Neuronal stem cell (in vitro differentiated cells): ENCODE measurements at regions not wholly inside any gene's neighbourhood (a gene's known extent, or its start where the extent isn't known, plus 50 kb on each side); places are given as distances from the start of the nearest gene placed in this dataset.

Experiments used
- DNase-seq: peaks from one replicate; pipeline ENCODE4 v3.0.0-alpha.2; 2013; ENCODE audit warnings: low spot score
- H2AFZ ChIP-seq: one replicate; pipeline ENCODE4 v1.6.1; 2013; ENCODE audit warnings: mild to moderate bottlenecking, low read length, inconsistent platforms
- H2AK5ac ChIP-seq: 2 replicates; pipeline ENCODE4 v1.6.1; 2013; ENCODE audit warnings: low read depth, mild to moderate bottlenecking, inconsistent platforms, low read length, moderate library complexity, mixed read lengths
- H2BK120ac ChIP-seq: 2 replicates; pipeline ENCODE4 v1.6.1; 2013; ENCODE audit warnings: low read depth, mild to moderate bottlenecking, inconsistent platforms, low read length, moderate library complexity, mixed read lengths
- H2BK12ac ChIP-seq: one replicate; pipeline ENCODE4 v1.6.1; 2013; ENCODE audit warnings: low read length, inconsistent platforms
- H2BK15ac ChIP-seq: 2 replicates; pipeline ENCODE4 v1.6.1; 2013; ENCODE audit warnings: mild to moderate bottlenecking, low read length, inconsistent platforms, mixed read lengths
- H2BK5ac ChIP-seq: one replicate; pipeline ENCODE4 v1.6.1; 2013; ENCODE audit warnings: inconsistent platforms, mild to moderate bottlenecking, low read length, moderate library complexity
- H3K14ac ChIP-seq: one replicate; pipeline ENCODE4 v1.6.1; 2013; ENCODE audit warnings: low read length, inconsistent platforms
- H3K18ac ChIP-seq: 2 replicates; pipeline ENCODE4 v1.6.1; 2013; ENCODE audit warnings: low read length, inconsistent platforms
- H3K23ac ChIP-seq: 2 replicates; pipeline ENCODE4 v1.6.1; 2013; ENCODE audit warnings: low read depth, mild to moderate bottlenecking, mixed read lengths, low read length, inconsistent platforms; ENCODE audit not compliant: poor library complexity
- H3K27ac ChIP-seq: replicated peaks from 3 replicates; pipeline ENCODE4 v1.5.1; 2013; ENCODE audit warnings: low read length, inconsistent platforms
- H3K27me3 ChIP-seq, 3 experiments: 2 replicates each; pipeline ENCODE4 v1.6.1; 2013; ENCODE audit warnings: low read length in 3 of 3, mild to moderate bottlenecking in 2 of 3, inconsistent platforms in 1 of 3, low read depth in 1 of 3, mixed read lengths in 1 of 3, moderate library complexity in 1 of 3; ENCODE audit not compliant: control insufficient read depth in 3 of 3, insufficient read depth in 3 of 3
- H3K36me3 ChIP-seq, 2 donors: replicated peaks in 1 of 2; 2 replicates each; pipeline ENCODE4 v1.6.1; 2013; ENCODE audit warnings: low read length in 2 of 2; ENCODE audit not compliant: control insufficient read depth in 2 of 2, insufficient read depth in 2 of 2
- H3K4ac ChIP-seq: 2 replicates; pipeline ENCODE4 v1.6.1; 2013; ENCODE audit warnings: inconsistent platforms, mild to moderate bottlenecking, low read length, moderate library complexity
- H3K4me1 ChIP-seq, 2 donors: 1 replicate in 1 of 2; 2 replicates in 1 of 2; pipeline ENCODE4 v1.6.1; 2013; ENCODE audit warnings: low read length in 2 of 2, low read depth in 1 of 2; ENCODE audit not compliant: control insufficient read depth in 2 of 2, insufficient read depth in 1 of 2
- H3K4me2 ChIP-seq: one replicate; pipeline ENCODE4 v1.6.1; 2013; ENCODE audit warnings: mild to moderate bottlenecking, low read length, inconsistent platforms; ENCODE audit not compliant: insufficient read depth, poor library complexity, severe bottlenecking
- H3K4me3 ChIP-seq, 2 donors: 2 replicates each; pipeline ENCODE4 v1.5.1; 2013; ENCODE audit warnings: low read length in 2 of 2, mild to moderate bottlenecking in 2 of 2, inconsistent platforms in 1 of 2, moderate library complexity in 1 of 2
- H3K79me1 ChIP-seq: one replicate; pipeline ENCODE4 v1.6.1; 2013; ENCODE audit warnings: low read depth, mild to moderate bottlenecking, inconsistent platforms, low read length, moderate library complexity
- H3K9ac ChIP-seq: one replicate; pipeline ENCODE4 v1.6.1; 2013; ENCODE audit warnings: mild to moderate bottlenecking, low read depth, low read length, inconsistent platforms; ENCODE audit not compliant: poor library complexity
- H3K9me3 ChIP-seq, 2 donors: replicated peaks in 1 of 2; 2 replicates each; pipeline versions ENCODE3 to v1.6.1; 2013; ENCODE audit warnings: low read length in 2 of 2, mild to moderate bottlenecking in 2 of 2, inconsistent platforms in 1 of 2, low read depth in 1 of 2, mixed read lengths in 1 of 2, moderate library complexity in 1 of 2; ENCODE audit not compliant: control insufficient read depth in 2 of 2, insufficient read depth in 1 of 2
- H4K8ac ChIP-seq: one replicate; pipeline ENCODE4 v1.6.1; 2013; ENCODE audit warnings: low read depth, mild to moderate bottlenecking, inconsistent platforms, low read length, moderate library complexity
- H4K91ac ChIP-seq: one replicate; pipeline ENCODE4 v1.6.1; 2013; ENCODE audit warnings: low read length, low read depth, mild to moderate bottlenecking, inconsistent platforms; ENCODE audit not compliant: poor library complexity
- WGBS, 2 donors: extraction: QIAGEN DNeasy Blood & Tissue Kit; methylation state at CpG; one replicate each; pipeline ENCODE4 v1.1.7; 2013; ENCODE audit warnings: missing lambda C conversion rate in 2 of 2, mixed read lengths in 1 of 2; ENCODE audit not compliant: insufficient read length in 2 of 2, insufficient replicate concordance in 1 of 2; ENCODE audit errors: extremely low coverage in 2 of 2; 5-methylcytosine and 5-hydroxymethylcytosine counted together

- no peak overlapping the region for H2BK5ac ChIP-seq
- H3K23ac ChIP-seq = no peak overlapping the region
- H3K79me1 ChIP-seq = no peaks in the 10 kb centered on the region
- no peak overlapping the region for H3K4me2 ChIP-seq
- H4K91ac ChIP-seq = no peak overlapping the region
- H3K27me3 ChIP-seq = no peaks in the 10 kb centered on the region
- H3K9ac ChIP-seq = no peak overlapping the region
- no peak overlapping the region for H2BK120ac ChIP-seq
- no peaks in the 10 kb centered on the region for H3K36me3 ChIP-seq
- no peaks in the 10 kb centered on the region for H3K4me1 ChIP-seq
- H2AK5ac ChIP-seq = no peak overlapping the region
- H3K14ac ChIP-seq = no peak overlapping the region
- H3K27ac ChIP-seq = no peak overlapping the region
- no peak overlapping the region for H2BK15ac ChIP-seq
- H3K18ac ChIP-seq = no peak overlapping the region
- H2BK12ac ChIP-seq = no peak overlapping the region
- no peak overlapping the region for H4K8ac ChIP-seq
- no peaks in the 10 kb centered on the region for H3K9me3 ChIP-seq
- DNase-seq = no peak
- no CpG with 5 or more reads among the region's 1 CpG for WGBS, 2 donors
- no peak overlapping the region for H3K4me3 ChIP-seq
- no peak overlapping the region for H3K4ac ChIP-seq
- no peak overlapping the region for H2AFZ ChIP-seq
Measured at GRCh38 chr6:23927935-23928334, 198.1 kb upstream of the NRSN1 start.

- Histone ChIP-seq H3K79me1 (no peaks in the 10 kb centered on the region), H3K36me3 (no peaks in the 10 kb centered on the region), H3K18ac (no peak overlapping the region), H3K4ac (no peak overlapping the region), H3K9ac (no peak overlapping the region), H2AFZ (no peak overlapping the region), H3K4me2 (no peak overlapping the region), H3K9me3 (no peaks in the 10 kb centered on the region), H3K27me3 (no peaks in the 10 kb centered on the region), H2BK120ac (no peak overlapping the region), H3K14ac (no peak overlapping the region), H2AK5ac (no peak overlapping the region), H4K8ac (no peak overlapping the region), H3K4me1 (no peaks in the 10 kb centered on the region), H3K23ac (no peak overlapping the region), H2BK12ac (no peak overlapping the region), H4K91ac (no peak overlapping the region), H3K27ac (no peak overlapping the region), H2BK5ac (no peak overlapping the region), H3K4me3 (no peak overlapping the region), H2BK15ac (no peak overlapping the region)
- no peak for DNase-seq
- no CpG with 5 or more reads among the region's 3 CpGs for WGBS, 2 donors
Measured at GRCh38 chr6:23929201-23929600, 196.8 kb upstream of the NRSN1 start.

DNA sequence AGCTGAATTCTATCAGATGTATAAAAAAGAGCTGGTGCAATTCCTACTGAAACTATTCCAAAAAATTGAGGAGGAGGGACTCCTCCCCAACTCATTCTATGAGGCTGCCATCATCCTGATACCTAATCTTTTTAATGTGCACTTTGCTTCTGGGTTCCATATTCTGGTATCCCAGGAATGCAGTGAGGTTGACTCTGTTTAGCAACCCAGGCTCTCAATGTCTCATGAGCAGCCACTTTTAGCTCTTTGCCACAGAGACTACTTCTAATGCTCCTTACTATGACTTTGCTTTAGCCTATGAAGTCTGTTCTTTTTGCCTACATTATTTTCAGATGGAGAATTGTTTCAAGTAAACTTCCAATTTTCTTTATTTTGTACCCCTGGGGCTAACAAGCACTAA lies 185.5 kb upstream of the NRSN1 start:
- H3K36me3 ChIP-seq = no peaks in the 10 kb centered on the region
- H3K27ac ChIP-seq = no peak overlapping the region
- H3K4me3 ChIP-seq = no peak overlapping the region
- H3K4me2 ChIP-seq = no peak overlapping the region
- no peak overlapping the region for H4K8ac ChIP-seq
- H3K27me3 ChIP-seq = no peaks in the 10 kb centered on the region
- no peaks in the 10 kb centered on the region for H3K9me3 ChIP-seq
- H3K14ac ChIP-seq = no peak overlapping the region
- H3K9ac ChIP-seq = no peak overlapping the region
- no peak overlapping the region for H3K4ac ChIP-seq
- H2AK5ac ChIP-seq = no peak overlapping the region
- no peak overlapping the region for H4K91ac ChIP-seq
- no peak overlapping the region for H3K18ac ChIP-seq
- H2AFZ ChIP-seq = no peak overlapping the region
- H2BK15ac ChIP-seq = no peak overlapping the region
- H2BK12ac ChIP-seq = no peak overlapping the region
- DNase-seq = no peak
- no peaks in the 10 kb centered on the region for H3K4me1 ChIP-seq
- no peak overlapping the region for H2BK120ac ChIP-seq
- no peak overlapping the region for H2BK5ac ChIP-seq
- no peak overlapping the region for H3K23ac ChIP-seq
- no peaks in the 10 kb centered on the region for H3K79me1 ChIP-seq

GRCh38 chr6:23951691-23952090 lies 174.3 kb upstream of the NRSN1 start:
- Histone ChIP-seq H2BK12ac (no peak overlapping the region), H2BK120ac (no peak overlapping the region), H4K91ac (no peak overlapping the region), H2BK5ac (no peak overlapping the region), H3K4me3 (no peak overlapping the region), H3K23ac (no peak overlapping the region), H3K36me3 (no peaks in the 10 kb centered on the region), H3K27ac (no peak overlapping the region), H3K4me2 (no peak overlapping the region), H2AK5ac (no peak overlapping the region), H3K14ac (no peak overlapping the region), H3K79me1 (no peaks in the 10 kb centered on the region), H3K9me3 (no peaks in the 10 kb centered on the region), H2AFZ (no peak overlapping the region), H3K18ac (no peak overlapping the region), H3K9ac (no peak overlapping the region), H2BK15ac (no peak overlapping the region), H3K4ac (no peak overlapping the region), H3K27me3 (no peaks in the 10 kb centered on the region), H3K4me1 (no peaks in the 10 kb centered on the region), H4K8ac (no peak overlapping the region)
- WGBS, 2 donors = no CpG with 5 or more reads among the region's 2 CpGs
- DNase-seq = no peak
